HG02981 (cell line): ENCODE measurements at regions not wholly inside any gene's neighbourhood (a gene's known extent, or its start where the extent isn't known, plus 50 kb on each side); places are given as distances from the start of the nearest gene placed in this dataset.

Experiments
- ATAC-seq: cut with Tn5 transposase; IDR thresholded peaks from one replicate; pipeline ENCODE4 v1.9.1; 2021; ENCODE audit warnings: mild to moderate bottlenecking, moderate library complexity; ENCODE audit not compliant: unreplicated experiment

DNA sequence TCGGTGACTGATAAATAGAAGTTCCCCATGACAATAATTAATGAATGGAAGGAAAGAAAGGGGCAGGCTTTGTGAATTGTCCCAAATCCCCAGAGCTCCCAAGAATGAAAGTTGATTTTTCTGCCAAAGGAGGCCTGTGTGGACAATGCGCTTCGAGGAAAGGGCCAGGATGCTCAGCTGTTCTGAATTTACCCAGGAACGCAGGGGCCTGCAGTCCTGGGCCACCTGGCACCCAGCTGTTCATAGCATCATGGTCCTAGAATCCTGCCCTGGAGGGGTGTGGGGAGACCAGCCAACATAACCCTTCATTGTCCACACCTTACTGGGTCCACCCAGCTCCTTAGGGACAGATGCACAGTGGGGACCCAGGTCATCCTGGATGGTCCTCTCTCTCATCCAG lies 587.5 kb downstream of the BCL11B start:
- no peak for ATAC-seq

DNA sequence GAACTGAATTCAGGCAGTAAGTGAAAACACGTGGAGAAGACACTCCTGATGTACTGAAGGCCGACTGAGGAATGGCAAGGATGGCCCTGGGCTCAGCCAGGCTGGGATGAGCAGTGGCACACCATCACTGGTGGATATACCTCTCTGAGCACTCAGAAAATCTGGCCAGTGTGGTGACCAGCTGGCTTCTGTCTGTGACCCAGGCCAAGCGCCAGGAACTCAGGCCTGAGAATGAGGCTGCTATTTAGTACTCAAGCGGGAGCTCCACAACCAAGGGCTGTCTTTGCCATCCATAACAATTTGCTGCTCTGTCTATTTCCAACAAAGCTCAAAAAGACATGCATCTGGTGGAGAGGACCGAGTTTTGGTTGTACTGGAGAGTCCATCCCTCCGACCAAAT lies 586.3 kb downstream of the BCL11B start:
- no peak for ATAC-seq

DNA sequence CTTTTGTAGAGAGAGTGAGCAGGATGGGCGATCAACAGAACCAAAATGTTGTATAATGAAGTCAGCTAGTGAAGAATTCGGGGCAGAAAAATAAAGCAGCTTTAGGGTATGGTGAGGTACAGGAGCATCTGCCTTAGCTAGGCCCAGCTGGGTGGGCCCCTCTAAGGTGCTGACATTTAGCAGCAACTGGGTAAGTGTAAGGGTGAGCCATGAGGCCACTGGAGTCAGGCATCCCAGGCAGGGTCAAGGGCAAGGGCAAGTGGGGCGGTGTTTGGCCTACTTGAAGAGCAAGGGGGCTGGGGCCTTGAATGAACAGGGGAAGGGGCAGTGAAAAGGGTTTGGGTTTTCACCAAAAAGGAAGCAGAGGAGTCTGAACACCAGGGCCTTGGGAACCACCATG lies 583.6 kb downstream of the BCL11B start:
- no peak for ATAC-seq

DNA sequence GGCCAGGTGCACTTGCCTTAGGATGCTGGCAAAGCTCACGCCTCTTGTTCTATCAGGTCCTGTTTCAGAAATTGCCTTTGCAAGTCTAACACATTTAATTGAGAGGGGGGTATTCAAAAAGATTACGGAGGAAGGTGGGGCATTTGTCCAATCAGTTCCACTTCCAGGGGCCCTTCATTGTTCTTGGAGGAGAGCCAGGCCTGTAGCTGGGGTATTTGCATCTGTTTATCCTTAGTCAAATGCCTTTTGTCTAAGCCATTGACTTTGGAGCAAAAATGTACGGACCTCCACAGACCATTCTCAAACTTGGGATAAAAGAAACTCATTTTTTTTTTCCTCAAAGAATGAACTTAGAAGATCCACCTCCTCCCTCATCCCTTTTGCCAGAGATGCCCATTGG lies 582.0 kb downstream of the BCL11B start:
- ATAC-seq: no peak

DNA sequence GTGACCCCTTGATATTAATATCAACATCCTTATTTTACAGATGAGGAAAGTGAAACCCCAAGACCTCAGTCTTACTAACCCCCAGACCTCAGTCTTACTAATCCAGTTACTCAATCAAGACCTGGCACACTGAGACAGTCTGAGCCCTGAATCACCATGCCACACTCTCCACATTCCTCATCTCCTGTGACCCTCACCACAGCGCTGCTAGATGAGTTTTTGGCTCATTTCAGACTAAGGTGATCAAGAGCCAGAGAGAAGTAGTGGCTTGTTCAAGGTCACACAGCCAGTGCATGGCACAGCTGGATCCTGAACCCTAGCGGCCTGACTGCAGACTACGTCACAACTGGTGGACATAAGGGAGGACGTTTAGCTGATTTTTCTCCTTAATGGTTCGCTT lies 579.2 kb downstream of the BCL11B start:
- ATAC-seq: no peak

DNA sequence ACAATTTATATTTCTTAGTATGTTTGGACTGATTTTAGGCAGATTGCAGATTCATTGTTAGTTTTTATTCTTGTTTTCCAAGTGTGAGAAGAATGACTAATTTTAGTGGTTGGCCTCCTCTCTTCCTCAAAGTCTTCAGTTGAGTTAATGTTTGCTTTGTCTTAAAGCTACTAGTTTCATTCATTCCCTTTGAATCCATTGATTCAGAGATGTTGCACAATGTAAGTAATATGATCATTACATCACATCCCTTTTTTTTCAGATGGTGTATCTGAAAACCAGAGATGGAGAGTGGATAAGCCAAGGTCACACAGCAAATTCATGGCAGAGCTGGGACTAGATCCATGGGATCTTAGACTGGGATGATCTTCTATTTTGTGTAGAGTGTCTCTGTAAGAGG lies 577.5 kb downstream of the BCL11B start:
- ATAC-seq: no peak

DNA sequence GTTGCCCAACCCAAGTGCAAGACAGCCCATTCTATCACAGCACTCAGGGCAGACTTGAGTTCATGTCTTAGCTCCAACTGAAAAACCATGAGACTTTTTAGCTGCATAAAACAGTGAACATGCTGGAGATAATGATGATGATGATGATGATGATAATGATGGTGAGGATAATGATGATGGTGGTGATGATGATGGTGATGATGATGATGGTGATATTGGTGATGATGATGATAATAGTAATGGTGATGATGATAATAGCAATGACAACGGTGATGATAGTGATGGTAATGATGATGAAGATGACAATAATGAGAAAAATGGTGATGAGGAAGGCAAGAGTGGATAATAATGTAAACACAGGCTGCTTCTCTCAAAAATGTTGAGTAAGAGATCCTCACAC lies 576.2 kb downstream of the BCL11B start:
- ATAC-seq: no peak

DNA sequence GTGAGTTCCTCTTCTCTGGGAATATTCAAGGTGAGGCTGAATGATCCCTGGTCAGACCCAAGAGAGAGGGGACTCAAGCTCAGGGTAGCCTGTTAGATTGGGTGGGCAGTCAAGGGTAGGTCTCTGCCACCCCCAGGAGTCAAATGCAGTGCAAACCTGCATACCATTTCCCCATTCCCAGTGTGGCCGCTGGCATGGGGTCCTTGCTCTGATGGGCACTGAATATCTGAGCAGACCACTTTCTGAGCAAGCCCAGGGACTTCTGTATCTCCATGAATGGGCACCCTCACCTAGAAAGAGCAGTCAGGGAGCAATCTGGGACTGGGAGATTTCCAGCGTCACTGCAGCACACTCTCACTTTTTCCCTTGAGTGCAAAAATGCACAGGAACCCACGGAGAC lies 573.7 kb downstream of the BCL11B start:
- no peak for ATAC-seq

DNA sequence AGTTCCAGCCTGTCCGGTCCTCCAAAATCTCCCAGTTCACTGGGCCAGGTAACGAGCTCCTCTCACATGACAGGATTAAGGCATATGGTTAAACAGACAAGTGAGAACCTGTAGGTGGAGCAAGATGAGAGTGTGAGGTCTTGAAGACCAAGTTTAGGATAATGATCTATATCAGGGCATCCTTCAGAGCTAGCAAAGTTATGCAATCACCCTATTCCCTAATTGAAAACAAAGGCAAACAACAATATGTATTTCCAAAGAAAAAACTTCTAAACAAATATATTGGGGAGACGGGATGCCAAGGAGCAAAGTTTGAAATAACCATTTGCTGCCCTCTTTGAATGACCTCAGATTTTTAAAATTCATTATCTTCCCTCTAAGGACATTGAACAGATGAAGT lies 571.2 kb downstream of the BCL11B start:
- ATAC-seq: no peak

DNA sequence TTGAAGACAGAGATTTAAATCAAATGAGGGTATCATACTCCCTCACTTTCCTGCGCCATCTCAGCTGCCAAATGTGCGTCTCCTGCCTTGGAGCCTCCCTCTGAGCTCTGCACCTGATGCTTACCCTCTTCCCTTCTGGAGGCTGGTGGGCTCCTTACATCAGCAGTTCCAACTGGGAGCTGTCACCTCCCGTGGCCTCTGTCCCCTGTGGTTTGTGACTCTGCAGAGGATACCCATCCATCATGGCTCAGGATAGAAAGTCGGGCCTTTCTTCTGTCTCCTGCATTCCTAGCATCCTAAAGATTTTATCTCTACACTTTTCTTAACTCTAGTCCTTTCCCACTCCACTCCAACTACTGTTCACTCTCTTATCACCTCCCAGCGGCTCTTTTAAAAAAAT lies 570.6 kb downstream of the BCL11B start:
- no peak for ATAC-seq

DNA sequence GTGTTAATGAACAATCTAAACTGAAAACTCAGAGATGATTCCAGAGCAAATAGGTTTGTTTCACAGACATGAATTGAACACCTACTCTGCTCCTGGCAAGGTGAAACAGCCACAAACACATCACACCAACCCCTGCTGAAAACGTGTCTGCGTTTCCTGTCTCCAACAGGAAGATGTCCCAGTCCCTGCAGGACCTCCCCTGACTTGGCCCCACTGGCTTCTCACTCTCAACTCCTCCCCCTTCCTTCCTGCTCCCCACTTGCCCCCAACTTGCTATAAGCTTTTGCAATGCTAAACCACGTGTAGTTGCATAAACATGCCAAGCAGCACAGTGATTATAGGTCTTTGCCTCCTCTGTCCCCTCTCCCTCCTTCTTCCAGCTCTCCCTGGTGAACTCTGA lies 567.6 kb downstream of the BCL11B start:
- ATAC-seq: no peak

DNA sequence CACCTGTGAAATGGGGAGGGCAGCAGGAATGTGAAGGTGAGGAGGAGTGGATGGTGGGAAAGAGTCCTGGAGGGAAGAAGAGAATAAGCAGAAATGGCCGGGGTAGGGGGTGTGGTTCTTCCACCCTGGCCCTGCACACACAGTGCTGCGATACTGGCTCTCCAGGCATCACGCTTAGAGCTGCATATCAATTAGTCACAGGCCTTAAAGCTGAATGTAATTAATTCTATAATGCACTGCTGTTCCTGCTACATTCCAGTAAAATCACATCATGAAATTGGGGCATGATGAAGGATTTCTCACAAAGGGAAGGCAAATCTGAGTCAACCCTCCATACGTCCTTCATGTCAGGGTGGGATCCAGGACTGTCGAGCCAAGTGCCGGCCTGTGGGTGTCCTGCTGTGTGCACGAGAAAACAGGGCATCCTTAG lies 566.1 kb downstream of the BCL11B start:
- ATAC-seq: no peak

DNA sequence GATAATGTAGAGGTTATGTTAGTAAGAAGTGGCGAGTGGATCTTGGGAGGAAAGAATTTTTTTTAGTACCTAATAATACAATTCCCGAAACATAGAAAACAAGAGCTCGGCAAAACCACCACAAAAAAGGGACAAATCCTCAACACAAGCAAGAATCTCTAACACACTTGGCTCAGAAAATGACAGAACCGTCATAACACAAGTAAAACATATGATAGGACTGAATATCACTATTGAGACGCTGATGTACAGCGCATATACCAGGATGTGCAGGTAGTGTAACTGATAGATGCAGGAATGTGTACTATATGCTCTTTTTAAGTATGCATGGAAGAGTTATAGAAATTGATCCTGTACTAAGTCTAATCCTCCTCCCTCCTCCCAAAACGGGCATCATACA lies 564.5 kb downstream of the BCL11B start:
- ATAC-seq: no peak

DNA sequence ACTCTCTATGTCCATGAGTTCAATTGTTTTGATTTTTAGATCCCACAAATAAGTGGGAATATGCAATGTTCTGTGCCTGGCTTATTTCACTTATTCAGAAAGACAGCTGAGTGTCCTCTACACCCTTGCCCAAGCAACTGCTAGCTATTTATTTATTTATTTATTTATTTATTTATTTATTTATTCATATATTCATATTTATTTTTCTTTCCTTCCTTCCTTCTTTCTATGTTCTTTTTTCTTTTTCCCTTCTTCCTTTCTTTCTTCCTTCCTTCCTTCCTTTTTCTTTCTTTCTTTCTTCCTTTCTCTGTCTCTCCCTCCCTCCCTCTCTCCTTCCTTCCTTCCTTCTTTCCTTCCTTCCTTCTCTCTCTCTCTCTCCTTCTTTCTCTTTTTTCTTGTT lies 563.4 kb downstream of the BCL11B start:
- no peak for ATAC-seq

DNA sequence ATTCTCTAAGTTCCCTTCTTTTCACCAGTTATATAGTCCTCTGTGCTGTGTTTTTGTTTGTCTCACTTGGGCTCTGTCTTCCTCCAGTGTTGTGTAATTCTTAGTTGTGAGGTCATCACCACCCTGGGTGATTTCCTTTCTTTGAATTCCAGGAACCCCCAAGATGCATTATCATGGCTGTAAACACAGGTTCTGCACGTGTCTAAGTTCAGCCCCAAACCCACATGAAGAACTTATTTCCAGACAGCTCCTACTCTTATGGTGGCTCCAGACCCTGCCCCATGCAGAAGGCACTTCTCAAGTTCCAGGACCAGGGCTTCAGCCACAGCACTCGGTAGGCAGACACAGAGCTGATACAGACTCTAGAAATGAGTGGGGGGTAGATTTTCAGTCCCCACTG lies 560.5 kb downstream of the BCL11B start:
- ATAC-seq: no peak

DNA sequence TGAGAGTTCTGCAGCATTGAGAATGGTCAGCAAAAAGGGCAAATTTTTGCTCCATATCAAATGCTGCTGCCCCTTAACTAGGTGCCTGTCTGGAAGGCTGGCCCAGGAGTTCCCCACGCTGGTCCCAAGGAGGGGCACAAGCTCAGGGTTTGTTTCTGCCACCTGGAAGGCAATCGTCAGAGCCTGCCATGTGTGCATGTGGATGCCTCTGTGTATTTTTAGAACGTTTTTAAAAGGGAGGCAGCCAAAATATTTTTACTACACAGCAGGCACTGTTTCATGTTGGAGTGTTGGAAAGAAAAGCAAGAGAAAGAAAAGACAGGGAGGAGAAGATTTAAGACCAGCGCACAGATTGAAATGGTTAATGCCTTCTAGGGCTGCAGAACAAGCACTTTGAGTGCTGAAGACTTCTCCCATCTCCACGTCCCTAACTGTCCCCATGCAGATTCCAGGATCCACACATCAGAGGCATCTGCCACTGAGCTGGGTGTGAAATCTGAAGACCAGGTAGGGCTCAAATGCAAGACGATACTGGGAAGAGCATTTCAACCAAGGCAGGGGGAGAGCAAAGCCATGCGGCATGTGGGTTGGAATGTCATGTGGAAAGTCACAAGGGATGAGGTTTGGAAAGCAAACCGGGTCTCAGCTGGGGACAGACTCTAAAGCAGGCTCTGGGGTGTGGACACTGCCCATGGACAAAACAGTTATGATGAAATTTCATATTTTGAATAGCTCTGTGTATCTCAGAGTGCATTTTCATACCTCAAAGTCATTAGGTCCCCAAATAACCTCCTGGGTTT lies 557.2 kb downstream of the BCL11B start:
- ATAC-seq: no peak

DNA sequence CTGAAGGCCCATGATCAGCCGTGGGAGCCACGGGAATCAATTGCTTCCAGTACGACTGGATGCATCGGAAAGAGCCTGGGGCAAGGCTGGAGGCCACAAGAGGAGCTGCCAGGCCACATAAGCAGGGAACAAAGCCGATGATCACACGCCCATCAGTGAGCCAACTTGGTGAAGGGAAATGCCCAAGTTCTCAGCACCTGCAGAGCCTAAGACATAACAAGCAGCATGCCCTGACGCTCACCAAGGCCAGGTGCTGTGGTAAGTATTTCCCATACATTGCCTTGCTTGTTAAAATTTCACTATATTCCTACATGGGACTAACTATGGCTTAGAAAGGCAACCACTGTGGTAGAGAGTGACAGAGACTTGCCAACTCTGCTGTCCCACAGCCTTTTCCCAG lies 555.9 kb downstream of the BCL11B start:
- ATAC-seq: no peak

DNA sequence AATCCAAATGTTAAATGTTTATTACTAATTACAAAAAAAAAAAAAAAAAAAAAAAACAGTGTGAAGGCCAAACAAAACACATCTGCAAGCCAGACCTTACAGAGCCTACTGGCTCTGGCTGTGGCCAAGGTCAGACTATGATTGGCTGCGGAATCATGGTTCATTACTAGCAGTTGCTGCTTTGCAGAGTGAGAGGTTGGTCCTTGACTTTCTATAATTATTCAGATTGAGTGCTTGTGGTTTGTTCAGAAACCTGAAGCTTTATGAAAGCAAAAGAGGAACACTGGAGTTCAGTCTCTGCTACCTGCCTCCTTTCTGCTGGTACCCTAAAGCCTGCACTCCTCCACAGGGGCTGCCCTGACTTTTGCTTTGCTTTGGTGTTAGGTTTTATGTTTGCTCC lies 550.9 kb downstream of the BCL11B start:
- ATAC-seq: no peak

DNA sequence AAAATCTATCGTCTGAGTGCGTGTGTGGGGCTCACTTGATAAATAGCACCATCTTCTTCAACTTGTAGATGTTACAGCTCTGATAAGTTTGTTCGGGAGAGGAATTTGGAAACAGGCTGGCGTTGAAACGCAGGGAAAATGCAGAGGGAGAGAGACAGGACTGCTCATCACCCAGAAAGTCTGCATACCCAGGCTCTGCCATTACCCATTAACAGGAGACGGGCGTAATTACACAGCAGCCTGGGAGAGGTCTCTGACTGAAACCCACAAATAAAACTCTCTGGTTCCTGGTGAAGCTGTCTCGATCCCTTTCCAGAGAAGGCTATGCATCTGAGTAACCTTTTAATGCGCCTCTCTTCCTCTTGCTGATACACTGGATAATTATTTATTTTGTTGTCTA lies 547.3 kb downstream of the BCL11B start:
- no peak for ATAC-seq

DNA sequence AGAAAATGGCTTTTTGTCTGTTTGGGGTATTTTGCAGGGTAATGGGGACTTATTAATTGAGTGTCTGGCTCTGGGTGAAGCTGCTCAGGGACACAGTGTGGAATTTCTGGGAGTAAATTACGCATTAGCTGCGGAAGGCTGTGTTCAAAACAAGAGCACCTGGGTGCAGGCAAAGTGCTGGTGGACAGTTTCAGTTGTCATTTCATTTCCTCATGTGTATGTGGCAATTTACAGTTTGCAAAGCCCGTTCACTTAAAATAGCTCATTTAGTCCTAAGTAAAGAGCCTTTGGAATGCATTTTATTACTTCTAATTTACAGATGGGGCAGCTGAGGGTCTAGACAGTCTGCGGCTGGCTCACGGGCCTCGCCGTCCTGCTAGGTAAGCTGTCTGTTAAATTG lies 546.8 kb downstream of the BCL11B start:
- no peak for ATAC-seq

DNA sequence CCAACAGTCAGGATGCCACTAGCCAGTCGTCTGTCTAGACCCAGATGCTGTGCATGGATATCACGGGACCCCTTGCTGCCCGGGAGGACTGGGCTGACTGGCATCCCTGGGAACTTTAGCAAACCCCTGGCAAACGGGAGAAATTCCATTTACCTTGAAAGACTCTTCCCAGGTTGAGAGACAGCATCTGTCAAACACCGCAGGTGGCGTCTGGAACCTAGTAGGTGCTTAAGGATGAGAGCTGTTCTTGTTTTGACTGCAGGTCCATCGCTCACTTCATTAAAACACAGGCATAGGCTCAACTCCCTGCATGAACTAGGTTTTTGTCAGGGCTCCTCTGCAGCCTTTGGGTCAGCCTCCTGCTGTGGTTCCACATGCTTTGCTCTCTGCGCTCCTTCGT lies 546.3 kb downstream of the BCL11B start:
- no peak for ATAC-seq

DNA sequence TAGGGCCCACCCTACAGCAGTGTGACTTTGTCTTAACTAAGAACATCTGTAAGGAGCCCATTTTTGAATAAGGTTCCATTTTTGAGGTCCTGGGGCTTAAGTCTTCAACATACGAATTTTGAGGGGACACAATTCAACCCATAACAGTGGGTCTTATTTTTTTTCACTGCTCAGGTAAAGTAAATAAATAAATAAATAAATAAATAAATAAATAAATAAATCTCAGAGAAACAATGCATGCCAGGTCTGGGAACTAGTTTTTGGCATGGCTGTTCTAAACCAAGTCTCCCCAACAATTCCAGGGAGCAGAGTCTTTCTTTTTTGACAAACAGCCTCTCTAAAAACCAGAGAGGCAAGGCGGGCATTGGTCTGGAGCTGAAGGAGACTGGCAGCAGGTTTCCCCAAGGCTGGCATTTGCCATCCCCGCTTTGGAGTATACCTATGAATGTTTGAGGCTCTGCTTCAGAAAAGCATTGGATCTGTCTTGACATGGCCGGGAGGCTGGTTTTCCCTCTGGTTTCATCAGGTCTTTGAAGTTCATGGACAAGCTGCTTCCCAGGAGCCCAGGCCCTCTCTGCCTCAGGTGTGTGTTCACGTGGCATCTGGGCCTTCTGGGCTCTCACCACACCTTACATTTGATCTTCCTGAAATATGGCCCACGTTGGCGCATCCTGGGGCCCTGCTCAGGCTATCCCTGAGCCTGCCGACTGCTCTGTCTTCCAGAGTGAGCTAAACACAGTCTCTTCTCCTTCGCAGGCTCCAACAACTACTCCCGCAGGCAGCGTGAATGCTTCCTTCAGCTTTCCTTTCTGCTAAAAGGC lies 545.2 kb downstream of the BCL11B start:
- ATAC-seq: no peak
